ENCODE measurements at regions not wholly inside any gene's neighbourhood (a gene's known extent, or its start where the extent isn't known, plus 50 kb on each side); places are given as distances from the start of the nearest gene placed in this dataset.
"Not testable (repeated sequence)": the region's sequence is repeated elsewhere in the genome, so short reads cannot be mapped to it uniquely, and the experiment has no call there.

GRCh38 chr1:79912813-79913212, 906.3 kb upstream of the ADGRL4 start:
- no peaks in the 10 kb centered on the region for H3K27me3 ChIP-seq (ENCODE audit: insufficient read depth, low read length)
- no peak overlapping the region for H3K27ac ChIP-seq (ENCODE audit: low read length)
- no peaks in the 10 kb centered on the region for H3K4me1 ChIP-seq (ENCODE audit: insufficient read depth, low read length)
- H3K9me3 ChIP-seq (ENCODE audit: insufficient read depth, low read depth, low read length), result no peaks in the 10 kb centered on the region; the same call in 1 of the 2 replicates
- no peak overlapping the region for H3K9ac ChIP-seq (ENCODE audit: low read depth, low read length)
- no peak overlapping the region for H3K4me3 ChIP-seq (ENCODE audit: low read length)
- no peaks in the 10 kb centered on the region for H3K36me3 ChIP-seq (ENCODE audit: insufficient read depth, low read depth, low read length)

GRCh38 chr1:79903321-79903720, 896.8 kb upstream of the ADGRL4 start:
- no peak overlapping the region for H3K27ac ChIP-seq (ENCODE audit: low read length)
- peaks cover 4% of the 10 kb centered on the region; the same call in 1 of the 2 replicates for H3K9me3 ChIP-seq (ENCODE audit: insufficient read depth, low read depth, low read length)
- no peaks in the 10 kb centered on the region for H3K27me3 ChIP-seq (ENCODE audit: insufficient read depth, low read length)
- H3K9ac ChIP-seq (ENCODE audit: low read depth, low read length), result no peak overlapping the region
- no peaks in the 10 kb centered on the region for H3K4me1 ChIP-seq (ENCODE audit: insufficient read depth, low read length)
- H3K36me3 ChIP-seq (ENCODE audit: insufficient read depth, low read depth, low read length), result no peaks in the 10 kb centered on the region
- no peak overlapping the region for H3K4me3 ChIP-seq (ENCODE audit: low read length)

GRCh38 chr1:79902418-79902817, 895.9 kb upstream of the ADGRL4 start:
- no peaks in the 10 kb centered on the region for H3K4me1 ChIP-seq (ENCODE audit: insufficient read depth, low read length)
- no peak overlapping the region for H3K4me3 ChIP-seq (ENCODE audit: low read length)
- no peaks in the 10 kb centered on the region for H3K36me3 ChIP-seq (ENCODE audit: insufficient read depth, low read depth, low read length)
- H3K27me3 ChIP-seq (ENCODE audit: insufficient read depth, low read length), result no peaks in the 10 kb centered on the region
- no peak overlapping the region for H3K9ac ChIP-seq (ENCODE audit: low read depth, low read length)
- H3K27ac ChIP-seq (ENCODE audit: low read length), result no peak overlapping the region
- H3K9me3 ChIP-seq (ENCODE audit: insufficient read depth, low read depth, low read length), result peaks cover 4% of the 10 kb centered on the region; the same call in 1 of the 2 replicates

GRCh38 chr1:79899914-79900313, 893.4 kb upstream of the ADGRL4 start:
- H3K9ac ChIP-seq (ENCODE audit: low read depth, low read length), result no peak overlapping the region
- no peak overlapping the region for H3K4me3 ChIP-seq (ENCODE audit: low read length)
- H3K27ac ChIP-seq (ENCODE audit: low read length), result no peak overlapping the region
- H3K36me3 ChIP-seq (ENCODE audit: insufficient read depth, low read depth, low read length), result no peaks in the 10 kb centered on the region
- no peaks in the 10 kb centered on the region for H3K4me1 ChIP-seq (ENCODE audit: insufficient read depth, low read length)
- peaks cover 4% of the 10 kb centered on the region; the same call in 1 of the 2 replicates for H3K9me3 ChIP-seq (ENCODE audit: insufficient read depth, low read depth, low read length)
- no peaks in the 10 kb centered on the region for H3K27me3 ChIP-seq (ENCODE audit: insufficient read depth, low read length)

GRCh38 chr1:79896140-79896539, 889.6 kb upstream of the ADGRL4 start:
- Histone ChIP-seq H3K9me3 (ENCODE audit: insufficient read depth, low read depth, low read length) (no peaks in the 10 kb centered on the region), H3K4me1 (ENCODE audit: insufficient read depth, low read length) (no peaks in the 10 kb centered on the region), H3K4me3 (ENCODE audit: low read length) (no peak overlapping the region)

GRCh38 chr1:79895573-79895972, 889.0 kb upstream of the ADGRL4 start:
- Histone ChIP-seq H3K27me3 (ENCODE audit: insufficient read depth, low read length) (no peaks in the 10 kb centered on the region), H3K9ac (ENCODE audit: low read depth, low read length) (no peak overlapping the region), H3K4me1 (ENCODE audit: insufficient read depth, low read length) (no peaks in the 10 kb centered on the region), H3K36me3 (ENCODE audit: insufficient read depth, low read depth, low read length) (no peaks in the 10 kb centered on the region), H3K9me3 (ENCODE audit: insufficient read depth, low read depth, low read length) (no peaks in the 10 kb centered on the region), H3K4me3 (ENCODE audit: low read length) (no peak overlapping the region), H3K27ac (ENCODE audit: low read length) (no peak overlapping the region)

More at GRCh38 chr1:79896140-79896539, 889.6 kb upstream of the ADGRL4 start:
- no peak overlapping the region for H3K27ac ChIP-seq (ENCODE audit: low read length)
- H3K36me3 ChIP-seq (ENCODE audit: insufficient read depth, low read depth, low read length), result no peaks in the 10 kb centered on the region
- H3K9ac ChIP-seq (ENCODE audit: low read depth, low read length), result no peak overlapping the region
- no peaks in the 10 kb centered on the region for H3K27me3 ChIP-seq (ENCODE audit: insufficient read depth, low read length)

- not testable (repeated sequence) for H3K9ac ChIP-seq (ENCODE audit: low read depth, low read length); H3K27me3 ChIP-seq (ENCODE audit: insufficient read depth, low read length); H3K4me3 ChIP-seq (ENCODE audit: low read length); H3K27ac ChIP-seq (ENCODE audit: low read length); H3K36me3 ChIP-seq (ENCODE audit: insufficient read depth, low read depth, low read length); H3K4me1 ChIP-seq (ENCODE audit: insufficient read depth, low read length); H3K9me3 ChIP-seq (ENCODE audit: insufficient read depth, low read depth, low read length)
These were observed 887.6 kb upstream of the ADGRL4 start for GRCh38 chr1:79894129-79894528.

GRCh38 chr1:79887059-79887458, 880.5 kb upstream of the ADGRL4 start:
- Histone ChIP-seq H3K9ac (ENCODE audit: low read depth, low read length) (no peak overlapping the region), H3K4me3 (ENCODE audit: low read length) (no peak overlapping the region), H3K4me1 (ENCODE audit: insufficient read depth, low read length) (no peaks in the 10 kb centered on the region), H3K27me3 (ENCODE audit: insufficient read depth, low read length) (no peaks in the 10 kb centered on the region), H3K27ac (ENCODE audit: low read length) (no peak overlapping the region), H3K9me3 (ENCODE audit: insufficient read depth, low read depth, low read length) (peaks cover 24% of the 10 kb centered on the region), H3K36me3 (ENCODE audit: insufficient read depth, low read depth, low read length) (no peaks in the 10 kb centered on the region)

- Histone ChIP-seq H3K27me3 (ENCODE audit: insufficient read depth, low read length) (no peaks in the 10 kb centered on the region), H3K4me1 (ENCODE audit: insufficient read depth, low read length) (no peaks in the 10 kb centered on the region), H3K9me3 (ENCODE audit: insufficient read depth, low read depth, low read length) (peaks cover 24% of the 10 kb centered on the region), H3K27ac (ENCODE audit: low read length) (no peak overlapping the region), H3K9ac (ENCODE audit: low read depth, low read length) (no peak overlapping the region), H3K36me3 (ENCODE audit: insufficient read depth, low read depth, low read length) (no peaks in the 10 kb centered on the region), H3K4me3 (ENCODE audit: low read length) (no peak overlapping the region)
These were observed 878.6 kb upstream of the ADGRL4 start for GRCh38 chr1:79885101-79885500.

- Histone ChIP-seq H3K9me3 (ENCODE audit: insufficient read depth, low read depth, low read length) (peaks cover 8% of the 10 kb centered on the region; the same call in 1 of the 2 replicates), H3K36me3 (ENCODE audit: insufficient read depth, low read depth, low read length) (no peaks in the 10 kb centered on the region), H3K4me1 (ENCODE audit: insufficient read depth, low read length) (no peaks in the 10 kb centered on the region), H3K9ac (ENCODE audit: low read depth, low read length) (no peak overlapping the region), H3K27ac (ENCODE audit: low read length) (no peak overlapping the region), H3K4me3 (ENCODE audit: low read length) (no peak overlapping the region), H3K27me3 (ENCODE audit: insufficient read depth, low read length) (no peaks in the 10 kb centered on the region)
These were observed 870.6 kb upstream of the ADGRL4 start for GRCh38 chr1:79877086-79877485.

- Histone ChIP-seq H3K4me1 (ENCODE audit: insufficient read depth, low read length) (no peaks in the 10 kb centered on the region), H3K9me3 (ENCODE audit: insufficient read depth, low read depth, low read length) (peaks cover 8% of the 10 kb centered on the region; the same call in 1 of the 2 replicates), H3K4me3 (ENCODE audit: low read length) (no peak overlapping the region), H3K27me3 (ENCODE audit: insufficient read depth, low read length) (no peaks in the 10 kb centered on the region), H3K36me3 (ENCODE audit: insufficient read depth, low read depth, low read length) (no peaks in the 10 kb centered on the region), H3K9ac (ENCODE audit: low read depth, low read length) (no peak overlapping the region), H3K27ac (ENCODE audit: low read length) (no peak overlapping the region)
These were observed 868.7 kb upstream of the ADGRL4 start for GRCh38 chr1:79875187-79875586.

- Histone ChIP-seq H3K4me1 (ENCODE audit: insufficient read depth, low read length) (no peaks in the 10 kb centered on the region), H3K27ac (ENCODE audit: low read length) (no peak overlapping the region), H3K9ac (ENCODE audit: low read depth, low read length) (no peak overlapping the region), H3K9me3 (ENCODE audit: insufficient read depth, low read depth, low read length) (peaks cover 8% of the 10 kb centered on the region; the same call in 1 of the 2 replicates), H3K4me3 (ENCODE audit: low read length) (no peak overlapping the region), H3K27me3 (ENCODE audit: insufficient read depth, low read length) (no peaks in the 10 kb centered on the region), H3K36me3 (ENCODE audit: insufficient read depth, low read depth, low read length) (no peaks in the 10 kb centered on the region)
These were observed 867.8 kb upstream of the ADGRL4 start for GRCh38 chr1:79874289-79874688.

All from iPS-20b (cell line).